HepG2 (cell line): ENCODE measurements at regions not wholly inside any gene's neighbourhood (a gene's known extent, or its start where the extent isn't known, plus 50 kb on each side); places are given as distances from the start of the nearest gene placed in this dataset.

Experiments used
- ATAC-seq: fragments of 200-7000 bp; cut with Tn5 transposase; 3 replicates; pipeline ENCODE4 v1.9.1; 2020; ENCODE audit warnings: mild to moderate bottlenecking, moderate library complexity
- BruUV-seq: library from RNA; stranded (reverse); fragments of 400-500 nt; replicated peaks from 2 replicates; lab custom pipeline; 2021; lab: Mats Ljungman, UMichigan
- CTCF ChIA-PET: fragments of 300-600 bp; formaldehyde crosslinking; extraction: SDS; loops from one replicate; lab custom pipeline; 2021; ENCODE audit warnings: low total read pairs, inconsistent platforms, low intra/inter-chr PET ratio; lab: Yijun Ruan, JAX
- POLR2A ChIA-PET: fragments of 350-600 bp; sonication (Branson Sonifier 250); formaldehyde crosslinking; loops from one replicate; lab custom pipeline; 2020; ENCODE audit warnings: antibody characterized with exemption, inconsistent platforms; lab: Yijun Ruan, JAX
- DNase-seq: peaks from one replicate; pipeline ENCODE4 v3.0.0-alpha.2; 2015; ENCODE audit warnings: low spot score
- FAIRE-seq: peaks from 3 replicates; lab custom pipeline; 2011; peaks lifted over from hg19 to GRCh38; lab: Jason Lieb, UNC
- H2AFZ ChIP-seq: one replicate; pipeline ENCODE4 v1.6.1; 2011; ENCODE audit warnings: low read length, inconsistent platforms
- H3K27ac ChIP-seq: fragments of 300-600 bp; 3 replicates; pipeline ENCODE4 v1.8.0; 2011; ENCODE audit warnings: mixed run types, mild to moderate bottlenecking, mixed read lengths, low read length, inconsistent platforms; ENCODE audit not compliant: insufficient read depth; ENCODE audit errors: extremely low read length
- H3K27me3 ChIP-seq, 2 experiments: fragments of 200-600 bp in 1 of 2; 2 replicates in 1 of 2; 3 replicates in 1 of 2; pipeline versions ENCODE4 v1.6.0 to v1.8.0; 2011; ENCODE audit warnings: low read length in 2 of 2, mild to moderate bottlenecking in 2 of 2, moderate library complexity in 2 of 2, inconsistent platforms in 1 of 2; ENCODE audit not compliant: insufficient read depth in 2 of 2, control insufficient read depth in 1 of 2
- H3K36me3 ChIP-seq, 2 experiments: fragments of 200-600 bp in 1 of 2; replicated peaks in 1 of 2; 2 replicates in 1 of 2; 3 replicates in 1 of 2; pipeline versions ENCODE4 v1.5.1 to v1.8.0; 2011; ENCODE audit warnings: low read length in 2 of 2, inconsistent platforms in 1 of 2; ENCODE audit not compliant: insufficient read depth in 2 of 2, control insufficient read depth in 1 of 2
- H3K4me1 ChIP-seq: 2 replicates; pipeline ENCODE4 v1.5.1; 2012; ENCODE audit warnings: low read length, inconsistent platforms; ENCODE audit not compliant: insufficient read depth
- H3K4me2 ChIP-seq: 2 replicates; pipeline ENCODE4 v1.6.0; 2011; ENCODE audit warnings: low read depth, low read length, inconsistent platforms
- H3K4me3 ChIP-seq, 3 experiments: fragments of 200-600 bp in 1 of 3; sonication (generic), shearing (Covaris generic) in 1 of 3; replicated peaks in 1 of 3; 2 replicates each; pipeline ENCODE4 v1.5.1; 2011 to 2016; ENCODE audit warnings: low read length in 3 of 3, inconsistent platforms in 2 of 3, low read depth in 2 of 3, mild to moderate bottlenecking in 2 of 3, control low read depth in 1 of 3, mixed read lengths in 1 of 3; ENCODE audit not compliant: insufficient read depth in 1 of 3
- H3K79me2 ChIP-seq: one replicate; pipeline ENCODE4 v1.6.1; 2011; ENCODE audit warnings: low read length, inconsistent platforms; ENCODE audit not compliant: insufficient read depth
- H3K9ac ChIP-seq: 2 replicates; pipeline ENCODE4 v1.6.0; 2011; ENCODE audit warnings: mild to moderate bottlenecking, low read depth, low read length, inconsistent platforms; ENCODE audit not compliant: insufficient read depth
- H3K9me3 ChIP-seq: 2 replicates; pipeline ENCODE4 v1.5.1; 2012; ENCODE audit warnings: mild to moderate bottlenecking, low read length
- H4K20me1 ChIP-seq: 2 replicates; pipeline ENCODE4 v1.6.0; 2011; ENCODE audit warnings: inconsistent platforms, mild to moderate bottlenecking, low read length, moderate library complexity; ENCODE audit not compliant: insufficient read depth
- AKAP8 ChIP-seq: sonication (generic); formaldehyde crosslinking; IDR thresholded peaks from 2 replicates; pipeline ENCODE4 v1.5.1; 2020; ENCODE audit warnings: mild to moderate bottlenecking, missing genetic modification reagents
- GLI4 ChIP-seq: sonication (generic); formaldehyde crosslinking; IDR thresholded peaks from 2 replicates; pipeline ENCODE4 v1.5.1; 2020; ENCODE audit warnings: missing genetic modification reagents, mild to moderate bottlenecking, moderate library complexity, borderline replicate concordance
- KLF12 ChIP-seq: sonication (generic); formaldehyde crosslinking; IDR thresholded peaks from 2 replicates; pipeline ENCODE4 v1.4.0; 2020; ENCODE audit warnings: missing genetic modification reagents, borderline replicate concordance
- MAFF ChIP-seq: IDR thresholded peaks from 2 replicates; pipeline ENCODE4 v1.6.1; 2011; ENCODE audit warnings: low read depth, low read length, improper control_type of control experiment
- MAFK ChIP-seq, 2 experiments: IDR thresholded peaks in 1 of 2; conservative IDR thresholded peaks in 1 of 2; 2 replicates each; pipeline ENCODE4 v1.6.1; 2011; ENCODE audit warnings: improper control_type of control experiment in 2 of 2, low read length in 2 of 2
- MYNN ChIP-seq: sonication (generic); formaldehyde crosslinking; IDR thresholded peaks from 2 replicates; pipeline ENCODE4 v1.4.0; 2020; ENCODE audit warnings: mild to moderate bottlenecking, low read depth, missing genetic modification reagents
- NR2F6 ChIP-seq, 2 experiments: IDR thresholded peaks; 2 replicates each; pipeline ENCODE4 v1.6.1; 2016; ENCODE audit warnings: antibody characterized with exemption in 1 of 2, mild to moderate bottlenecking in 1 of 2
- POLR2G ChIP-seq: fragments of 200-400 bp; formaldehyde crosslinking; IDR thresholded peaks from 2 replicates; pipeline ENCODE4 v1.6.1; 2018; ENCODE audit warnings: mild to moderate bottlenecking, low read depth, low read length, moderate library complexity
- PPARG ChIP-seq: conservative IDR thresholded peaks from 2 replicates; pipeline ENCODE4 v1.6.1; 2016; ENCODE audit warnings: missing biosample characterization, missing genetic modification reagents
- RFXAP ChIP-seq: sonication (generic); formaldehyde crosslinking; IDR thresholded peaks from 2 replicates; pipeline ENCODE4 v1.4.0; 2020; ENCODE audit warnings: missing genetic modification reagents, borderline replicate concordance
- ZMYM2 ChIP-seq: sonication (generic); formaldehyde crosslinking; IDR thresholded peaks from 2 replicates; pipeline ENCODE4 v1.8.0; 2022; ENCODE audit warnings: mild to moderate bottlenecking, missing genetic modification reagents
- ZNF484 ChIP-seq: sonication (generic); formaldehyde crosslinking; IDR thresholded peaks from 2 replicates; pipeline ENCODE4 v1.5.1; 2020; ENCODE audit warnings: mild to moderate bottlenecking, low read depth, missing genetic modification reagents, borderline replicate concordance
- ZNF556 ChIP-seq: sonication (generic); formaldehyde crosslinking; IDR thresholded peaks from 2 replicates; pipeline ENCODE4 v1.4.0; 2020; ENCODE audit warnings: mild to moderate bottlenecking, missing genetic modification reagents, borderline replicate concordance
- ZNF776 ChIP-seq: sonication (generic); formaldehyde crosslinking; IDR thresholded peaks from 2 replicates; pipeline ENCODE4 v1.4.0; 2020; ENCODE audit warnings: mild to moderate bottlenecking, missing genetic modification reagents
- ZSCAN12 ChIP-seq: sonication (generic); formaldehyde crosslinking; IDR thresholded peaks from 2 replicates; pipeline ENCODE4 v1.9.0; 2021; ENCODE audit warnings: mild to moderate bottlenecking, missing genetic modification reagents
- ZSCAN25 ChIP-seq: sonication (generic); formaldehyde crosslinking; IDR thresholded peaks from 2 replicates; pipeline ENCODE4 v1.8.0; 2022; ENCODE audit warnings: mild to moderate bottlenecking, missing genetic modification reagents
- WGBS: methylation state at CpG from one replicate; pipeline ENCODE4 v1.1.6; 2017; ENCODE audit warnings: low lambda C conversion rate; 5-methylcytosine and 5-hydroxymethylcytosine counted together
- in situ Hi-C: cut with HindIII; loops from 2 replicates; pipeline ENCODE4 v1.10.0; 2017; ENCODE audit warnings: low pct_unique_long_range_greater_than_20kb; ENCODE audit not compliant: extremely low pct_ligation_motif_present
- intact Hi-C: fragments of 100-400 bp; cut with micrococcal nuclease; formaldehyde crosslinking; loops from one replicate; pipeline ENCODE4 v1.10.0; 2022; ENCODE audit not compliant: unreplicated experiment

- TF ChIP-seq ZNF776 (no peak), AKAP8 (CRISPR knock-in tag) (no peak), ZNF484 (CRISPR knock-in tag) (no peak), PPARG (CRISPR knock-in tag) (no peak), RFXAP (no peak), POLR2G (no peak), ZNF556 (CRISPR knock-in tag) (no peak), KLF12 (no peak)
Observed at GRCh38 chr2:82652117-82652516, 1807.0 kb downstream of the SUCLG1 start (continued).

DNA sequence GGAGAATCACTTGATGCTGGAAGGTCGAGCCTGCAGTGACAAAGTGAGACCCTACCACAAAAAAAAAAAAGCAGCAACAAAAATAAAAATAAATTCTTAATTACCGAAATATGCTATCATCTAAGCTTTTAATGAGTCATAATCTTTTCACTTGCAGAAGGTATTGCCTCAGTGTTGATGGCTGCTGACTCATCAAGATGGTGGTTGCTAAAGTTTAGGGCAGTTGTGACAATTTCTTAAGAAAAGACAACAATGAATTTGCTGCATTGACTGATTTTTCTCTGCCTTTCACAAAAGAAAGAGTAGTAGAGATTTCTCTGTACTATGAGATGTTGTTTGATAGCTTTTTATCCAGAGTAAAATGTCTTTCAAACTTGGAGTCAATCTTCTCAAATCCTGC, 1809.0 kb downstream of the SUCLG1 start:
- Histone ChIP-seq H3K27me3 (no peaks in the 10 kb centered on the region), H2AFZ (no peak overlapping the region), H3K36me3 (no peaks in the 10 kb centered on the region), H3K79me2 (no peaks in the 10 kb centered on the region), H3K4me3 (no peak overlapping the region), H3K4me1 (no peaks in the 10 kb centered on the region), H4K20me1 (no peaks in the 10 kb centered on the region), H3K27ac (no peak overlapping the region), H3K9me3 (peaks cover 84% of the 10 kb centered on the region), H3K9ac (no peak overlapping the region), H3K4me2 (no peak overlapping the region)
- no peak for FAIRE-seq
- TF ChIP-seq NR2F6 (IDR thresholded peaks at IDR 0.05) = no peak
- TF ChIP-seq NR2F6 (CRISPR knock-in tag; IDR thresholded peaks at IDR 0.05) = no peak
- no peak for TF ChIP-seq GLI4 (CRISPR knock-in tag)
- no peak for TF ChIP-seq MYNN (CRISPR knock-in tag)
- peak; percentile 74 to 79; a peak in 3 of 4 replicates for TF ChIP-seq MAFK (conservative IDR thresholded peaks at IDR 0.05 in 1 of 2, IDR thresholded peaks at IDR 0.05 in 1 of 2; ENCODE audit: low read length in 2 of 2)
- TF ChIP-seq ZSCAN25 (CRISPR knock-in tag) = no peak
- no peak for TF ChIP-seq ZSCAN12 (CRISPR knock-in tag)
- TF ChIP-seq ZMYM2 = no peak
- TF ChIP-seq MAFF = peak; percentile 74
- DNase-seq = no peak
- intact Hi-C loops = no loop called here
- in situ Hi-C loops = no loop called here
- no peak for ATAC-seq
- CTCF ChIA-PET = no interaction called here
- no TSS peak for BruUV-seq
- 2% methylated on average over 2 of the region's 2 CpGs for WGBS
- POLR2A ChIA-PET = no interaction called here
